Neuronal stem cell (in vitro differentiated cells): ENCODE measurements at regions not wholly inside any gene's neighbourhood (a gene's known extent, or its start where the extent isn't known, plus 50 kb on each side); places are given as distances from the start of the nearest gene placed in this dataset.

Experiments
- DNase-seq: peaks from one replicate; pipeline ENCODE4 v3.0.0-alpha.2; 2013; ENCODE audit warnings: low spot score
- H2AFZ ChIP-seq: one replicate; pipeline ENCODE4 v1.6.1; 2013; ENCODE audit warnings: mild to moderate bottlenecking, low read length, inconsistent platforms
- H2AK5ac ChIP-seq: 2 replicates; pipeline ENCODE4 v1.6.1; 2013; ENCODE audit warnings: low read depth, mild to moderate bottlenecking, inconsistent platforms, low read length, moderate library complexity, mixed read lengths
- H2BK120ac ChIP-seq: 2 replicates; pipeline ENCODE4 v1.6.1; 2013; ENCODE audit warnings: low read depth, mild to moderate bottlenecking, inconsistent platforms, low read length, moderate library complexity, mixed read lengths
- H2BK12ac ChIP-seq: one replicate; pipeline ENCODE4 v1.6.1; 2013; ENCODE audit warnings: low read length, inconsistent platforms
- H2BK15ac ChIP-seq: 2 replicates; pipeline ENCODE4 v1.6.1; 2013; ENCODE audit warnings: mild to moderate bottlenecking, low read length, inconsistent platforms, mixed read lengths
- H2BK5ac ChIP-seq: one replicate; pipeline ENCODE4 v1.6.1; 2013; ENCODE audit warnings: inconsistent platforms, mild to moderate bottlenecking, low read length, moderate library complexity
- H3K14ac ChIP-seq: one replicate; pipeline ENCODE4 v1.6.1; 2013; ENCODE audit warnings: low read length, inconsistent platforms
- H3K18ac ChIP-seq: 2 replicates; pipeline ENCODE4 v1.6.1; 2013; ENCODE audit warnings: low read length, inconsistent platforms
- H3K23ac ChIP-seq: 2 replicates; pipeline ENCODE4 v1.6.1; 2013; ENCODE audit warnings: low read depth, mild to moderate bottlenecking, mixed read lengths, low read length, inconsistent platforms; ENCODE audit not compliant: poor library complexity
- H3K27ac ChIP-seq: replicated peaks from 3 replicates; pipeline ENCODE4 v1.5.1; 2013; ENCODE audit warnings: low read length, inconsistent platforms
- H3K27me3 ChIP-seq, 3 experiments: 2 replicates each; pipeline ENCODE4 v1.6.1; 2013; ENCODE audit warnings: low read length in 3 of 3, mild to moderate bottlenecking in 2 of 3, inconsistent platforms in 1 of 3, low read depth in 1 of 3, mixed read lengths in 1 of 3, moderate library complexity in 1 of 3; ENCODE audit not compliant: control insufficient read depth in 3 of 3, insufficient read depth in 3 of 3
- H3K36me3 ChIP-seq, 2 donors: replicated peaks in 1 of 2; 2 replicates each; pipeline ENCODE4 v1.6.1; 2013; ENCODE audit warnings: low read length in 2 of 2; ENCODE audit not compliant: control insufficient read depth in 2 of 2, insufficient read depth in 2 of 2
- H3K4ac ChIP-seq: 2 replicates; pipeline ENCODE4 v1.6.1; 2013; ENCODE audit warnings: inconsistent platforms, mild to moderate bottlenecking, low read length, moderate library complexity
- H3K4me1 ChIP-seq, 2 donors: 1 replicate in 1 of 2; 2 replicates in 1 of 2; pipeline ENCODE4 v1.6.1; 2013; ENCODE audit warnings: low read length in 2 of 2, low read depth in 1 of 2; ENCODE audit not compliant: control insufficient read depth in 2 of 2, insufficient read depth in 1 of 2
- H3K4me2 ChIP-seq: one replicate; pipeline ENCODE4 v1.6.1; 2013; ENCODE audit warnings: mild to moderate bottlenecking, low read length, inconsistent platforms; ENCODE audit not compliant: insufficient read depth, poor library complexity, severe bottlenecking
- H3K4me3 ChIP-seq, 2 donors: 2 replicates each; pipeline ENCODE4 v1.5.1; 2013; ENCODE audit warnings: low read length in 2 of 2, mild to moderate bottlenecking in 2 of 2, inconsistent platforms in 1 of 2, moderate library complexity in 1 of 2
- H3K79me1 ChIP-seq: one replicate; pipeline ENCODE4 v1.6.1; 2013; ENCODE audit warnings: low read depth, mild to moderate bottlenecking, inconsistent platforms, low read length, moderate library complexity
- H3K9ac ChIP-seq: one replicate; pipeline ENCODE4 v1.6.1; 2013; ENCODE audit warnings: mild to moderate bottlenecking, low read depth, low read length, inconsistent platforms; ENCODE audit not compliant: poor library complexity
- H3K9me3 ChIP-seq, 2 donors: replicated peaks in 1 of 2; 2 replicates each; pipeline versions ENCODE3 to v1.6.1; 2013; ENCODE audit warnings: low read length in 2 of 2, mild to moderate bottlenecking in 2 of 2, inconsistent platforms in 1 of 2, low read depth in 1 of 2, mixed read lengths in 1 of 2, moderate library complexity in 1 of 2; ENCODE audit not compliant: control insufficient read depth in 2 of 2, insufficient read depth in 1 of 2
- H4K8ac ChIP-seq: one replicate; pipeline ENCODE4 v1.6.1; 2013; ENCODE audit warnings: low read depth, mild to moderate bottlenecking, inconsistent platforms, low read length, moderate library complexity
- H4K91ac ChIP-seq: one replicate; pipeline ENCODE4 v1.6.1; 2013; ENCODE audit warnings: low read length, low read depth, mild to moderate bottlenecking, inconsistent platforms; ENCODE audit not compliant: poor library complexity
- WGBS, 2 donors: extraction: QIAGEN DNeasy Blood & Tissue Kit; methylation state at CpG; one replicate each; pipeline ENCODE4 v1.1.7; 2013; ENCODE audit warnings: missing lambda C conversion rate in 2 of 2, mixed read lengths in 1 of 2; ENCODE audit not compliant: insufficient read length in 2 of 2, insufficient replicate concordance in 1 of 2; ENCODE audit errors: extremely low coverage in 2 of 2; 5-methylcytosine and 5-hydroxymethylcytosine counted together

- H3K36me3 ChIP-seq, result no peaks in the 10 kb centered on the region
- no peak overlapping the region for H3K27ac ChIP-seq
- no peak overlapping the region for H3K4me3 ChIP-seq
- H3K4ac ChIP-seq, result no peak overlapping the region
- H3K4me1 ChIP-seq, result no peaks in the 10 kb centered on the region
- H2AK5ac ChIP-seq, result no peak overlapping the region
- H3K14ac ChIP-seq, result no peak overlapping the region
- H2AFZ ChIP-seq, result no peak overlapping the region
- no peak overlapping the region for H3K23ac ChIP-seq
- no peak overlapping the region for H3K4me2 ChIP-seq
- WGBS, 2 donors, result no CpG with 5 or more reads among the region's 3 CpGs
- H3K9me3 ChIP-seq, result no peaks in the 10 kb centered on the region
- H2BK120ac ChIP-seq, result no peak overlapping the region
- no peak overlapping the region for H4K91ac ChIP-seq
- no peak for DNase-seq
- no peaks in the 10 kb centered on the region for H3K79me1 ChIP-seq
- H3K27me3 ChIP-seq, result no peaks in the 10 kb centered on the region
- H3K18ac ChIP-seq, result no peak overlapping the region
- no peak overlapping the region for H3K9ac ChIP-seq
- no peak overlapping the region for H2BK12ac ChIP-seq
- no peak overlapping the region for H2BK15ac ChIP-seq
- no peak overlapping the region for H4K8ac ChIP-seq
- no peak overlapping the region for H2BK5ac ChIP-seq
Measured at GRCh38 chr6:10019851-10020250, 395.0 kb downstream of the TFAP2A start.

- Histone ChIP-seq H3K27ac (no peak overlapping the region), H3K14ac (no peak overlapping the region), H3K23ac (no peak overlapping the region), H3K4me1 (no peaks in the 10 kb centered on the region), H4K8ac (no peak overlapping the region), H3K36me3 (no peaks in the 10 kb centered on the region), H3K79me1 (no peaks in the 10 kb centered on the region), H3K27me3 (no peaks in the 10 kb centered on the region), H3K4ac (no peak overlapping the region), H3K4me2 (no peak overlapping the region), H2AFZ (no peak overlapping the region), H3K9me3 (no peaks in the 10 kb centered on the region), H2BK120ac (no peak overlapping the region), H2BK12ac (no peak overlapping the region), H2BK15ac (no peak overlapping the region), H3K18ac (no peak overlapping the region), H2BK5ac (no peak overlapping the region), H3K4me3 (no peak overlapping the region), H4K91ac (no peak overlapping the region), H2AK5ac (no peak overlapping the region), H3K9ac (no peak overlapping the region)
- no peak for DNase-seq
- no CpG with 5 or more reads among the region's 5 CpGs for WGBS, 2 donors
Measured at GRCh38 chr6:10014557-10014956, 400.3 kb downstream of the TFAP2A start.

GRCh38 chr6:10000551-10000950, 414.3 kb downstream of the TFAP2A start:
- no peak for DNase-seq
- Histone ChIP-seq H2BK15ac (no peak overlapping the region), H3K14ac (no peak overlapping the region), H2BK5ac (no peak overlapping the region), H3K9me3 (no peaks in the 10 kb centered on the region), H3K4me3 (no peak overlapping the region), H3K27ac (no peak overlapping the region), H4K8ac (no peak overlapping the region), H3K4me1 (no peaks in the 10 kb centered on the region), H2AK5ac (no peak overlapping the region), H3K79me1 (no peaks in the 10 kb centered on the region), H3K4me2 (no peak overlapping the region), H2BK12ac (no peak overlapping the region), H2BK120ac (no peak overlapping the region), H3K27me3 (no peaks in the 10 kb centered on the region), H2AFZ (no peak overlapping the region), H3K36me3 (no peaks in the 10 kb centered on the region), H3K4ac (no peak overlapping the region), H3K9ac (no peak overlapping the region), H3K23ac (no peak overlapping the region), H3K18ac (no peak overlapping the region), H4K91ac (no peak overlapping the region)
- WGBS, 2 donors, result no CpG with 5 or more reads among the region's 3 CpGs

DNA sequence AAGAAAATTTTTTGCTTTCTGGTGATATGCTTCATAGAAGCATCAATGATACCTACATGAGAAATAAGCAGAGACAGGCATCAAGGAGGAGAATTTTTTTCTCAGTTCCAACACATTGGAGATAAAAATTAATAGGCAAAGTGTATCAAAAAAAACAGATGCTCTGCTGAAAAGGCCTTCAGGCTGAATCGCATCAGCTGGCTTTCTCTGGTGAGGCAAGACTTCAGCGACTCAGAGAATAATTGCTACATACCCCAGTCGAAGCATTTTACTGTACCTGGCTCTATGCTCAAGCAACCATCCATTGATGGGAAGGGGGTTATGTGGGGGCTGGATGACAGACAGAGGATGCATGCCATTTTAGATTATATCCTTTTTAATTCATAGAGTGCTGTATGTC, 415.1 kb downstream of the TFAP2A start:
- no CpG with 5 or more reads among the region's 3 CpGs for WGBS, 2 donors
- no peak overlapping the region for H3K18ac ChIP-seq
- no peak overlapping the region for H3K4me3 ChIP-seq
- H3K23ac ChIP-seq, result no peak overlapping the region
- no peaks in the 10 kb centered on the region for H3K79me1 ChIP-seq
- no peak overlapping the region for H4K8ac ChIP-seq
- no peak overlapping the region for H3K9ac ChIP-seq
- no peak overlapping the region for H2AFZ ChIP-seq
- no peaks in the 10 kb centered on the region for H3K36me3 ChIP-seq
- H3K4me2 ChIP-seq, result no peak overlapping the region
- no peaks in the 10 kb centered on the region for H3K27me3 ChIP-seq
- no peak overlapping the region for H3K4ac ChIP-seq
- no peak for DNase-seq
- no peaks in the 10 kb centered on the region for H3K9me3 ChIP-seq
- H2BK120ac ChIP-seq, result no peak overlapping the region
- H2BK15ac ChIP-seq, result no peak overlapping the region
- no peak overlapping the region for H3K14ac ChIP-seq
- H3K27ac ChIP-seq, result no peak overlapping the region
- H2AK5ac ChIP-seq, result no peak overlapping the region
- H3K4me1 ChIP-seq, result no peaks in the 10 kb centered on the region
- H2BK12ac ChIP-seq, result no peak overlapping the region
- no peak overlapping the region for H2BK5ac ChIP-seq
- H4K91ac ChIP-seq, result no peak overlapping the region
